WERI-Rb-1 (cell line): ENCODE measurements at regions not wholly inside any gene's neighbourhood (a gene's known extent, or its start where the extent isn't known, plus 50 kb on each side); places are given as distances from the start of the nearest gene placed in this dataset.

Experiments used
- DNase-seq: peaks from one replicate; pipeline ENCODE4 v3.0.0-alpha.2; 2020
- H3K27ac ChIP-seq: fragments of 250-450 bp; sonication (Bioruptor Pico); 2 replicates; pipeline ENCODE4 v1.5.1; 2020; ENCODE audit warnings: mild to moderate bottlenecking, moderate library complexity
- H3K27me3 ChIP-seq: fragments of 250-450 bp; sonication (Bioruptor Pico); 2 replicates; pipeline ENCODE4 v1.5.1; 2021; ENCODE audit warnings: mild to moderate bottlenecking, low read depth, moderate library complexity; ENCODE audit not compliant: insufficient read depth, severe bottlenecking
- H3K36me3 ChIP-seq: fragments of 250-450 bp; sonication (Bioruptor Pico); 2 replicates; pipeline ENCODE4 v1.5.1; 2020; ENCODE audit warnings: mild to moderate bottlenecking, moderate library complexity
- H3K4me3 ChIP-seq: 2 replicates; pipeline ENCODE4 v1.5.1; 2011; ENCODE audit warnings: low read depth, mild to moderate bottlenecking, control low read depth, low read length
- H3K9me3 ChIP-seq: fragments of 250-450 bp; sonication (Bioruptor Pico); 2 replicates; pipeline ENCODE4 v1.5.1; 2021; ENCODE audit warnings: mild to moderate bottlenecking, moderate library complexity; ENCODE audit not compliant: severe bottlenecking
- TF ChIP-seq, protein P1 (sequence below): IDR thresholded peaks from 2 replicates; pipeline ENCODE4 v1.5.1; 2011; ENCODE audit warnings: low read depth, mild to moderate bottlenecking, control low read depth, inconsistent platforms, low read length

- Histone ChIP-seq H3K36me3 (no peaks in the 10 kb centered on the region), H3K27ac (no peak overlapping the region), H3K4me3 (no peak overlapping the region), H3K9me3 (peaks cover 5% of the 10 kb centered on the region), H3K27me3 (no peaks in the 10 kb centered on the region)
- TF ChIP-seq, protein P1, sequence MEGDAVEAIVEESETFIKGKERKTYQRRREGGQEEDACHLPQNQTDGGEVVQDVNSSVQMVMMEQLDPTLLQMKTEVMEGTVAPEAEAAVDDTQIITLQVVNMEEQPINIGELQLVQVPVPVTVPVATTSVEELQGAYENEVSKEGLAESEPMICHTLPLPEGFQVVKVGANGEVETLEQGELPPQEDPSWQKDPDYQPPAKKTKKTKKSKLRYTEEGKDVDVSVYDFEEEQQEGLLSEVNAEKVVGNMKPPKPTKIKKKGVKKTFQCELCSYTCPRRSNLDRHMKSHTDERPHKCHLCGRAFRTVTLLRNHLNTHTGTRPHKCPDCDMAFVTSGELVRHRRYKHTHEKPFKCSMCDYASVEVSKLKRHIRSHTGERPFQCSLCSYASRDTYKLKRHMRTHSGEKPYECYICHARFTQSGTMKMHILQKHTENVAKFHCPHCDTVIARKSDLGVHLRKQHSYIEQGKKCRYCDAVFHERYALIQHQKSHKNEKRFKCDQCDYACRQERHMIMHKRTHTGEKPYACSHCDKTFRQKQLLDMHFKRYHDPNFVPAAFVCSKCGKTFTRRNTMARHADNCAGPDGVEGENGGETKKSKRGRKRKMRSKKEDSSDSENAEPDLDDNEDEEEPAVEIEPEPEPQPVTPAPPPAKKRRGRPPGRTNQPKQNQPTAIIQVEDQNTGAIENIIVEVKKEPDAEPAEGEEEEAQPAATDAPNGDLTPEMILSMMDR: no peak
- DNase-seq: no peak
Measured at GRCh38 chr21:41095983-41096382, 72.0 kb upstream of the BACE2 start.

- Histone ChIP-seq H3K4me3 (no peak overlapping the region), H3K27ac (no peak overlapping the region), H3K36me3 (no peaks in the 10 kb centered on the region), H3K9me3 (peaks cover 7% of the 10 kb centered on the region), H3K27me3 (no peaks in the 10 kb centered on the region)
- DNase-seq: no peak
- TF ChIP-seq, protein P1: no peak
Measured at GRCh38 chr21:41098076-41098475, 69.9 kb upstream of the BACE2 start.

- Histone ChIP-seq H3K4me3 (no peak overlapping the region), H3K9me3 (peaks cover 7% of the 10 kb centered on the region), H3K27me3 (no peaks in the 10 kb centered on the region), H3K27ac (no peak overlapping the region), H3K36me3 (no peaks in the 10 kb centered on the region)
- TF ChIP-seq, protein P1: no peak
- DNase-seq: no peak
Measured at GRCh38 chr21:41098481-41099042, 69.4 kb upstream of the BACE2 start.

GRCh38 chr21:41100826-41101550 lies 67.0 kb upstream of the BACE2 start:
- H3K27me3 ChIP-seq: no peaks in the 10 kb centered on the region
- no peak overlapping the region for H3K27ac ChIP-seq
- TF ChIP-seq, protein P1: no peak
- DNase-seq: no peak
- peaks cover 7% of the 10 kb centered on the region for H3K9me3 ChIP-seq
- no peak overlapping the region for H3K4me3 ChIP-seq
- no peaks in the 10 kb centered on the region for H3K36me3 ChIP-seq

DNA sequence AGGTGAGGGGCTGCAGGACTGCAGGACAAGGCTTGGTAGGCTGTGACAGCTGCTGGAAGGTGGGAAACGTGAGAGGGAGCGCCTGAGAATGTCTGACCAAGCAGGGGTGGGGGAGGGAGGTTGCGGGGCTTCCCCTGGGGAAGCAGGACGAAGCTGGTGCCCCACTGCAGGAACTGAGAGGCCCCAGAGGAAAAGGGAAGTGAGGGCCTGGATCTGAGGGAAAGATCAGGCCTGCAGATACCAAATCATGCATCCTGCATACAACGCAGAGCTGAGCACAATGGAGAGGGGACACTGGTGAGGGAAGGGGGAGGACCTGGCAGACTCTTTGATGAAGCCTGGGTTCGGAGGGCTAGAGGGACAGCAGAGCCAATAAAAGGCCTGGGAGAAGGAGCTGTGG lies 65.7 kb upstream of the BACE2 start:
- DNase-seq: no peak
- no peaks in the 10 kb centered on the region for H3K36me3 ChIP-seq
- TF ChIP-seq, protein P1: no peak
- H3K9me3 ChIP-seq: peaks cover 7% of the 10 kb centered on the region
- H3K27ac ChIP-seq: no peak overlapping the region
- H3K4me3 ChIP-seq: no peak overlapping the region
- H3K27me3 ChIP-seq: no peaks in the 10 kb centered on the region

DNA sequence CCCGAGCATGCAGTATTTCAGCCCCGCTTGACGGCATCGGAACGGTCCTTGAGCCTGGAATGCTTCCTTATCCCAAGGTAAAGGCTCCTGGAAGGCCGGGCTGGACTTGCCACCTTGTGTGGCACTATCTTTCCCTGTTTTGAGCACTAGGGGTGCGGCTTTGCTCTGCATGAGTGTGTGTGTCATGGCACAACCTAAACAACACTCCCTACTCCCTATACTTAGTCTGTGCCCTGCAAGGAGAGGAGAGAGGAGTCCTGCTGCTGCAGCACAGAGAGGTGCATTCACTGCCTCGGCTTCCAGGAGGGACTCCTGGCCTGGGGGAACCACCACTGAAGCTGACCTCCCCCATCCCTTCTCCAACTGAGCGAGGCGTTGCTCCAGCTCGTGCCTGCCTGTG lies 60.4 kb upstream of the BACE2 start:
- H3K27ac ChIP-seq: no peak overlapping the region
- H3K36me3 ChIP-seq: no peaks in the 10 kb centered on the region
- H3K4me3 ChIP-seq: no peak overlapping the region
- DNase-seq: no peak
- H3K9me3 ChIP-seq: no peaks in the 10 kb centered on the region
- TF ChIP-seq, protein P1: no peak
- no peaks in the 10 kb centered on the region for H3K27me3 ChIP-seq
